ENCODE measurements at regions not wholly inside any gene's neighbourhood (a gene's known extent, or its start where the extent isn't known, plus 50 kb on each side); places are given as distances from the start of the nearest gene placed in this dataset.

DNA sequence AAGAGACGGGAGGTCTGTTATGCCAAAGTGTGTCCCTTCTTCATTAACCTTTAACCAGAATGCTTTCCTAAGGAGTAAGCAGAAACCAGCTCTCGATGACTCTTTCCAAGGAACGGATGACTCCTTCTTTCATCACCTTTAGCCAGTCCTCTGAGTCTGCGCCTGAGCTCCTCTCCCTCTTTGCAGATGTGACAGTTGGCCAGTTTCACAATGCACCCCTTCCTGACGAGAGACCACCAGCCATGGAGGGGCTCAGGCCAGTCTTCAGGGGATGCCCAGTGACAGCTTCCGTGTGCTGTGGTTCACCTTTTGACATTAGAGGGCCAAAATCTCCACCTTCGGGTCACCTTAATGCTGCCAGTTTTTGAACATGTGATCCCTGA lies 826.1 kb downstream of the TBC1D22A start:
- DNase-seq (ENCODE audit: low read depth in 4 of 4, low spot score in 2 of 4), result no peak

DNA sequence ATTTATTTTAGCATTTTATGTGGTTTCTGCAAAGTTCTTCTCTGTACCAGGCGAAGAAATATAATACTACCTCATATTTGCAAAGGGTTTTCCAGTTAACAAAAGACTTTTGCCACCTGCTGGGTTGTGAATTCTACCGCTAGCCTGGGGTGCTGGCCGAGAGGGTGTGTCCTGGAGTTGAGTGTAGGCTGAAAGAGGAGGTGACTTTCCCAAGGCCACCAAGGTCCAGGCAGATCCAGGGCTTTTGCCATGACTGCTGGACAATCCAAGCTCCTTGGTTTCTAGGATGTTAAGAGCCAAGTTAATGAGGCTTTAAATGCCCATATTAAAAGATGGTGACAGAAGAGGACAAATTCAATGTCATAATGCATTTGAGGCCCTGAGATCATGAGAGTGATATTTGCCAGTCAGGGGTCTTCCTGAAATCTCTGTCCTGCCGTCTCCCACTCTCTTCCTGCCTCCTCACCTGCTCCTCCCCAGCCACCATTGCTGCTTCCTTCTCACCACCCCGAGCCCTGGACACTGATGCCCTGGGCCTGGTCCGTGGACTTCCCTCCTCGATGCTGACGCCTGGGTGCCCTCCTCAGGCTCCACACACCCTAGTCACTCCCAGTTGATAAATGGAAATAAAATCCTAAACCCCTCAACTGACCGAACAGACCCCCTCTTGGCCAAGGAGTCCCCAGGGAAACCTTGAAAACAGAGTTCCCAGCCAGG lies 825.6 kb downstream of the TBC1D22A start:
- no peak for DNase-seq (ENCODE audit: low read depth in 4 of 4, low spot score in 2 of 4)

DNA sequence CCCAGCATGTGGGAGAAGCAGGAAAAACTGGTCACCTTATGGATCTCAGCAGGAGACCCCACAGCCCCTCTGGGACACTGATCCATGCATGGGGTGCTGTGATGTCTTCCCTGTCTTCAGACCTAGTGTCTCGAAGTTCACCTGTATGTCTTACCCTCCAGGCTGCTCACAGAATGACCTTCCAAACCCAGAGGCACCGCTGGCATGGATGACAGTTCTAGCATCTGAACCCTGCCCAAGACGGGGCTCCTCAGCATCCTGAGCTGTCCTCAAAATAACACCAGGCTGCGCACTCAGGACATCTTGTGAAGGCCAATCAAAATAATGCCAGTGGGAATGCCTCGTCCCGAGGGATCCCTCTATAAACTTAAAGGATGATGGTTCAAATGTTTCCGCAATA lies 824.9 kb downstream of the TBC1D22A start:
- no peak for DNase-seq (ENCODE audit: low read depth in 4 of 4, low spot score in 2 of 4)

DNA sequence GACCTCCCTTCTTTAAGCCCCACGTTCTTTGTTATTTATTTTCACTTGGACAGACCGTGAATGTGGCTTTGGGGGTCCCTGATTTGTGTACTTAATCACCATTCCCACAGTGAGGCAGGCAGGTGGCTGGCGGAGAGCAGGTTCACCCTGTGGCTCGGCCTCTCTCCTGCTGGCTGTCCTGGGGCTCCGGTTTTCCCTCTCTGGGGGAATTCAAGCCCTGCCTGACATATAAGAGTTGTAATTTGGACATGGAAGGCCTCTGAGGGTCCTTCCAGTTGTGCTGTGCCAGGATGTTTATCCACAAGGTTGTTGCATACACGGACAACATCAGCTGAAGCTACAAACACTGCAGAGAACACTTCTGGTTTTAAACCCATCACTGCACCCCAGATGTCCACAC lies 824.5 kb downstream of the TBC1D22A start:
- DNase-seq (ENCODE audit: low read depth in 4 of 4, low spot score in 2 of 4), result no peak

DNA sequence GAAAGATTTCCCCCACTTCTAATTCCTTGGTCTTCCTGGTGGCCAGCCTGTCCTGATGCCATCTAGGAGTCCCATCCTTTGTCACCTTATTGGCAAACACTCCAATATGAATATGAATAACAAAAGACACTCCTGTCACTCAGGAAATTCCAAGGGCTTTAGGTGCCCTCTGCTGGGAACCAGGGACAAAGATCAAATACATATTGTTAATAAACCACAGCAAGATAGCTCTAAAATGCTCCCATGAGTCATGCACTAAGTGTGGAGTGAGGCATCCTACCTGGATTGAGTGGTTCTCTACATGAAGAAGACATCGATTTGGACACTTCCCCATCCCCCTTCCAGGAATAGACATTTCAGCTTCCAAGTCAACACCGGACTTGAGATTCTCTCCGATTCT lies 823.6 kb downstream of the TBC1D22A start:
- no peak for DNase-seq (ENCODE audit: low read depth in 4 of 4, low spot score in 2 of 4)

DNA sequence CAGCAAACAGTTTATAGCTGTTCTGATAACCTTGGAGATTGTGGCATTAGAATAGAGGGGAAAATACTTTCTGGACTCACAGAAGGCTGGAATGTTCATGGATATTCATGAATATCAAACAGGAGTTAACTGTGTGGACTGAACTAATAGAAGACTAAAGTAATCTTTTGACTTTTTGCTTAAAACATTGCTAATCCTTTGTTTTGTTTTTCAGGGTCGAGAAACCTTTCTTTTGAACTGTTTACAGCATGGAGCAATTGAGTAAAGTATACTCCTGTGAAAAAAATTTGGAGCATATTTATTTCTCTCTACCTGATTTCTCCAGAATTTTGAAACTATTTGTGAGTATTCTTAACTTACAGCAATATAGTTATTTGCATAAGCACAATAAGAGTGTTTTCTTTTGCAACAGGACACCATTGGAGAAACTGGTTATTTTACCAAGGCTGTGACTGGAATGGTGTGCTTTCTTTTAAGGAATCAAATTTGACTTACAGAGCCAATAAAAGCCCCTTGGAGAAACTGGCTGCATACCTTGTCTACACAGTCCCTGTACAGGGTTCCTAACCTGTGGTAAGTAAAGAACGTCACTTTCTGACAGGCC lies 821.6 kb downstream of the TBC1D22A start:
- no peak for DNase-seq (ENCODE audit: low read depth in 4 of 4, low spot score in 2 of 4)

DNA sequence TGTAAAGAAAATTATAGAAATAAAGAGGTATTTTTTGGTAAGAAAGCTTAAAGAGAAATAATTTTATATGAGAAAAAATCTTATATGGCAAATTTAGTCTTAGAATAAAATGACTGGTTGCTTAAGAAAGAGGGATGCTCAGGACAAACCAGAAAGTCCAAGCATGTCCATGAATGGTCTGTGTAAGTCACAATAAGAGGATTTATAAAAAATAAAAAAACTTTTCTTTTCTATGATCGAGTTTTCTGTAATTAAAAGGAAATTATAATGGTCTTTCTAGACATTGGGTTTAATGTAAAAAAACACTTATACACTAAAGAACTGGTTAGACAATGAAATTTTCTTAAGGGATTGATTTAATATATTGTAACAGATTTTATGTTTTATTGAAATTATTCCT lies 819.6 kb downstream of the TBC1D22A start:
- DNase-seq (ENCODE audit: low read depth in 4 of 4, low spot score in 2 of 4), result no peak

DNA sequence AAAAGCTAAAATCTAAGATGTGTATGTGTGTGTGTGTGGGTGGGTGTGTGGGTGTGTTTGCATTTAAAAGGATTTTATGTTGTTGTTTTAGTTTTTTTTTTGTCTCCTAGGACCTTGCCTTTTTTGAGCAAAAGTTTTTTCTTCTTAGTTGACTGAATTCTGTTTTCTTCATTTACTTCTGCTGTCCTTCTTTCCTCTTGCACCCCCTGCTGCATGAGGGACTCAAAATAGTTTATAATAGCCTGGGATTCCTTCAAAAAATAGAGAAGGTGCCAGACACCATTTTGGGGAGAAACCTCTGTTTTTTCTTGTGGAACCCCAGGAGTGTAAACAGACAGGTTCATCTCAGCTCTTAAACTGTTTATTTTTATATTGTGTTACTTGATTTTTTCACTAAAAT lies 817.7 kb downstream of the TBC1D22A start:
- no peak for DNase-seq (ENCODE audit: low read depth in 4 of 4, low spot score in 2 of 4)

DNA sequence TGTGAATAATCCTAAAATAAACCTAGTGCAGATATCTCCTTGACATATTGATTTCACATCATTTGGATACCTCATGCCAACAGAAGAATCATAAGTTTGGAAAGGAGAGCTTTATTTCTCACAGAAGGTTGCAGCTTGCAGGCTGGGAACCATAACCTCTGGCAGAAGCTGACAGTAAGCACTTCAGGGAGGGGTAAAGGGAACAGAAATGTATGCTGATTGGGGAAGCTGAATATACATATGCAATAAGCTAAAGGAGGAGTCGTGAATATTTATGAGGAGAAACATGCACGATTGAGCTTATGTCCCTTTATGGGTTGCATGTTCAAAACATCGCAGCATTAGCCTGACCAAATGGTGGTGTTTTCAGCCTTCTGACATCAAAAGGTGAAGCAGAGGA lies 814.5 kb downstream of the TBC1D22A start:
- no peak for DNase-seq (ENCODE audit: low read depth in 4 of 4, low spot score in 2 of 4)

DNA sequence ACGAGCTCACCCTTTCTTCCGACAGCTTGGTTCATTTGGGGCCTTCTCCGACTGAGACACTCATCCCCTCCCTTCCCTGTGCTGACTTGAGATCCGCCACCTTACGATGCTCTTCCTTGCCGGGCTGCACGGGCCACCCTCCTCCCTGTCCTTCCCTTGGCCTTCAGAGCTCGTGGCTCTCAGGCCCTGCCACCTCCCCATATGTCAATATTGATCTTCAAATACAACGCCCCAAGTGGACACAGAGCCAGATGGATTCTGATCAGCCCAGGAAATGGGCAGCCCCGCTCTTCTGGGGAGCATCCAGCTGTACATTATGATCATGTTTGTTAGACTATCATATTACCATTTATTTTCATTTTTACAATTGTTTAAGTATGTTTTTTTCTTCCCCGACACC lies 812.8 kb downstream of the TBC1D22A start:
- DNase-seq (ENCODE audit: low read depth in 4 of 4, low spot score in 2 of 4), result no peak

DNA sequence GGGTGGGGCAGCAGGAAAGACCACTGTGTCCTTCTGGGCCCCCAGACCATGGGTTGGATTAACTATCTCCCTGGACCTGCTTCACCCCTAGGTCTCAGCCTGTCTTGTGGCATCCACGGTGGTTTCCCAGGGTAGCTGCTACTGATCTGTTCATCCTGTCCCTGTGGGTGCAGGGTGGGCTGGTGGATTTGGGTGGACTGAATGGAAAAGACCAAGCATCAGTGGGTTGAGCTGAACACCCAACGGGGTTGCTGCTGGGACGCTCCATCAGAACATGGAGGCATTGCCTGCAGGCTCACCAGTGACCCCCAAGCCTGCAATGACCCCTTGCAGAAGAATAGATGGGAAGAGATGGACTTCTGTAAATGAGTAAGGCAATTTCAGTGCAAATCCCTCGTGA lies 812.1 kb downstream of the TBC1D22A start:
- no peak for DNase-seq (ENCODE audit: low read depth in 4 of 4, low spot score in 2 of 4)

DNA sequence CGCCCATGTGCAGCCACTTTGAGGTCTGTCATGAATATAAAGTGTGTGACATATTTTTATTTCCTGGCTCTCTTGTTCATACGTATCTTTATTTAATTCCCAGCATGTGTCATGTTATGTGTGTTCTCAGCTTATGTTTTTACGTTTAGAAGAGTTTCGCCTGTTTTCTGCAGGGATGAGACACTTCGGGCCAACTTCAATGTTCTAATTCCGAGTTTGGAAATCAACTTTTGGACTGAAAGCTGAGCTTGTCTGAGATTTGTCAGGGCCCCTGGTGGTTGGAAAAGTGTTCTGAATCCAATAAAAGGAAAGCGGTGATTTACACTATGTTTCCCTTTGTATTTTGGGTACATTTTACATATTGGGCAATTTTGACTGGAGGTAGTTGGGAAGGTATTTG lies 810.7 kb downstream of the TBC1D22A start:
- no peak for DNase-seq (ENCODE audit: low read depth in 4 of 4, low spot score in 2 of 4)

DNA sequence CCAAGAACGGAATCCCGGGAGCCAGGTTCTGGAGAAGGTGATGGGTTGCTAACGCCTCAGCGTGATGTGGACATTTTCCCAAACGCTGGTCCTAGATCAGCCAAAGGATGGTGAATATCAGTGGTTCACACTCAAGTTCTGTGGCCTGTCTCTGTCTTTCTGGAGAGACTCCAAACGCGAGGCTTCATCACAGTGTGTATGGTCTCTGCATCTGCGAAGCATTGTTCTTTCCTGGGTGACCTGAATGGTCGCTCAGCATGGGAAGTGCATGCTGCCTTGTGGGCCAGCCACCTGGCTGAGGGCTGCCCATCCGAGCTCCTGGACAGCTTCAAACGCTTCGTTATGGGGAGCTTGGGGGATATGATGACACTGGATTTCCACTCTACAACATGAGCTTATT lies 810.0 kb downstream of the TBC1D22A start:
- no peak for DNase-seq (ENCODE audit: low read depth in 4 of 4, low spot score in 2 of 4)

DNA sequence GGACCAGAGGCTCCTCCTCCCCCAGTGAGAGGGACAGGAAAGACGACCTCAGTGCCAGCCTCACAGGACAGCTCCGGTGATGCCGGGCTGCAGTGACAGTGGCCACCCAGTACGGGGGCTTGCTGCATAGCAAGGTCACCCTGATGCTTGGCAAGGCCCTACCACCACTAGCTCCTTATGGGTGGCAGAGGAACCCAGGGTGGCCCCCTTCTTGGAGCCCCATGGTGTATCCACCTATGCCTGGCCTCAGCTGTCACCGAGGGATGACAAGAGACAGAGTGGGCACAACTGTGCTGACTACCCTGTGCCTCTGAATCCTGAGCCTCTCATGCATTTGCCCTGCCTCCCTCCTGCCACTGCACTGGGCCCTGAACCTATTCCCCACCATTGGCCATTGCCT lies 809.2 kb downstream of the TBC1D22A start:
- no peak for DNase-seq (ENCODE audit: low read depth in 4 of 4, low spot score in 2 of 4)

DNA sequence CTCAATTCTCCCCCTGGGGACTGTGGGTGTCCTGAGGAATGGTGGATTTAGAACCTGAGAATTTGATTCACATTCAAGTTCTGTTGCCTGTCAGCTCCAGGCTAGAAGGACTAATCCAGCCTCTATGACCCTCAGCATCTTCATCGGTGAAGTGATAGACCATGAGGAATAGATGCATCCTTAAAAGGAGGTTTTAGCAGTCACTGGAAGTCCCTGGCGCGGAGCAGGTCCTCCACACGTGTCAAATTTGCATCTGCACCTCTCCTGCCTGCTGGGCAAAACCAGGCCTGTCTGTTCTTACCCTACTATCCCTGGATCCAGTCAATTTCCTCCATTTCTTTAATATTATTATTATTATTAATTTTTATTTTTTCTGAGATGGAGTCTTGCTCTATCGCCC lies 808.4 kb downstream of the TBC1D22A start:
- no peak for DNase-seq (ENCODE audit: low read depth in 4 of 4, low spot score in 2 of 4)

DNA sequence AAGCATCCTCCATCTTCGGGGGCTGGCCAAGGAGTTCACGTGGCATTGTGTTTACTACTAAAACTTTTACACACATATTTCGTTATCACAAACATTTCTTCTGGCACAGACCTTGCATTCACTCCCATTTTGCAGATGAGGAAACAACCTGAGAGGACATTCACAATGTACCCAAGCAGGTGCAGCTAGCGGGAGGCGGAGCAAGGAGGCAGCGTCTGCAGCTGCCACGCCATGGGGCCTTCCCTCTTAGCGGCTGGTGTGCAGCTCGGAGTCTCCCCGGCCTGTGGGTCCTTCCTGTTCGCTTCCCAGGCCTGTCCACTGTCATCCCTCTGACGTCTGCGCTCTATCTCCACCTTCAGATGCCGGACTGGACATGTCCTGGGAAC lies 807.8 kb downstream of the TBC1D22A start:
- DNase-seq (ENCODE audit: low read depth in 4 of 4, low spot score in 2 of 4), result no peak

DNA sequence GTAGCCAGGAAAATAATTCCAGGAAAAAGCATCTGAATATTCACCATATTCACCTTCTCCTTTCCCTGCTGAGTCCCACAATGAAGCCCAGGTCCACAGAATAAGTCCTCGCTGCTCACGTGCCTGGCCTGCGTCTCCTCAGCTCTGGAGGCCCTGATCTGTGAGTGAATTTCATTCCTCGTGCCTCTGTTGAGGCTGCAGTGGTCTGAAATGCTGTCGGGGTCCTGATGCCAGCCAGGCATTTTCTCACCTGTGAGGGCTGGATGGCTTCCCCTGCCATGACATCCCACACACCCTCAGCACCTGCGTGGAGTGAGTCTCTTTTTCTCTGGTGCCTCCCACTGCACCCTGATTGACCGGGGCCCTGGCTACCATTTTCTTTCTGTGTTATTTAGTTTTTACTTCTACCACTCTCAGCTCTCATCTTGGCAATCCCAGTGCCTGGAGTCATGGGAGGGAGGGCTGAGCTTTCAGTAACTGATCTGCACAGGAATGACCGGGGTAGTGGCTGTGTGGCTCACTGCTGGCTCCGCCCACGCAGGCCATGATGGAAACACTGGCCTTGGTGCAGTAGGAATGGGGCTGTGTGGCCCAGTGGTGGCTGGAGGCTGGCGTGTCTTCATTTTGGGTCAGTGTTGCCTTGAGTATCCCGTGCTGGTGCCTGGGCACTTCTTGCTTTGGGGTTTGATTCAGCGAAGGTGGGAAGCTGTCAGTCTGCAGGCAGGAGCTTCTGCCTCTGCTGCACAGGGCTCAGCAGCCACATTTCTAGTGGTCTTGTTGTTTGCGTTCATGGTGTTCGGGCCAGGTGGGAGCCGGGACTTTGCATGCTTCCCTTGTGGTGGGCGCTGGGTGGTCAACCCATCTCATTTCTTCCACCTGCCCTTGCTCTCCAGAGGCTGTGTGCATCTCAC lies 807.2 kb downstream of the TBC1D22A start:
- no peak for DNase-seq (ENCODE audit: low read depth in 4 of 4, low spot score in 2 of 4)

DNA sequence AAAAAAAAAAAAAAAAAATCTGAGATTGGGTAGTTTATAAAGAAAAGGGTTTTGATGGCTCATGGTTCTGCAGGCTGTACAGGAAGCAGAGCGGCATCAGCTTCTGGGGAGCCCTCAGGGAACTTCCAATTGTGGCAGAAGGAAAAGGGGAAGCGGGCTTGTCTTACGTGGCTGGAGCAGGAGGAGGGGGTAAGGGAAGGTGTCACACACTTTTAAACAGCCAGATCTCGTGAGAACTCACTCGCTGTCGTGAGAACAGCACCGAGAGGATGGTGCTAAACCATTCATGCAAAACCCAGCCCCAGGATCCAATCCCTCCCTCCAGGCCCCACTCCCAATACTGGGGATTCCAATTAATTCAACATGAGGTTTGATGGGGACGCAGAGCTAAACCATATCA lies 806.2 kb downstream of the TBC1D22A start:
- DNase-seq (ENCODE audit: low read depth in 4 of 4, low spot score in 2 of 4), result no peak

DNA sequence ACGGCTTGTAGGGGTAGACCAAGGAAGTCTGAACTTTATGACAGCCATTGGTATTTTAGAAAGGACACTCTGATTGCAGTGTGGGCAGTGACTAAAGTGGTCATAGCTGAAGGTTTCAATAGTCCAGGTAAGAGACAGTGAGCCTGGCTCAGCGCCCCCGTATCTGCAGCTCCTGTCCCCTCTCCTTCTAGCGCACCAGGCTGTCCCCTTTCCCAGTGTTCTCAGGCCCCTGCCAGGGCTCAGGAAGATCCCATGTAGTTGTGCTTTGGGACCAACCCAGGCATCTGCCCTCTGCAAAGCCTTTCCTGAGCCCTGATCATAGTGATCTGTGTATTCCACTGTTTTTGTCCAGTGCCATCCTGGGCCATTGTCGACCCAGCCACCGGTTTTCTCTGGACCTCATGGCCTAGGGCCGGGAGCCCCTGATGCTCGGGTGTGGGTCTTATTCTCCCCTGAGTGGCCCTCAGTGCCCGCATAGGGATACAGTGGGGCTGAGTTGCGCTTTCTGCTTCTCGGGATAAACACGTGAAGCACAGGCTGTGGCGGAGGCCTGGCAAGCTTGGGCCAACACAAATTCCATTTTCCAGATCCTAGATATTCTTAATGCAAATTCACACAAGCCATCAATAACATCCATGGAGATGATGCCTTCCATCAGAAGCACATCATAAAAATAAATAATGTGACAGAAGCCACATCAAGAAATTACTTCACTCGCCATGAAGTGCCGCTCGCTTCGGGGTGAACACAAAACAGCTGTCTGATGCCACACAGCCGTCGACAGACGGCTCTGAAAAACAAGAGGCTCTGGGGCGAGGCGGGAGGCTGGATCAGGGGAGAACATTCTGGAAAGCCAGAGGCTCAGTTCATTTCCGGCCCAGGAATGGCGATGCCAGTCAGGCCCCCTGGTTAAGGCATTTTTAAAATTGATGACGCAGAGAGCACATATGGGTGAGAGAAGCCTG lies 805.0 kb downstream of the TBC1D22A start:
- DNase-seq (ENCODE audit: low read depth in 4 of 4, low spot score in 2 of 4), result no peak

DNA sequence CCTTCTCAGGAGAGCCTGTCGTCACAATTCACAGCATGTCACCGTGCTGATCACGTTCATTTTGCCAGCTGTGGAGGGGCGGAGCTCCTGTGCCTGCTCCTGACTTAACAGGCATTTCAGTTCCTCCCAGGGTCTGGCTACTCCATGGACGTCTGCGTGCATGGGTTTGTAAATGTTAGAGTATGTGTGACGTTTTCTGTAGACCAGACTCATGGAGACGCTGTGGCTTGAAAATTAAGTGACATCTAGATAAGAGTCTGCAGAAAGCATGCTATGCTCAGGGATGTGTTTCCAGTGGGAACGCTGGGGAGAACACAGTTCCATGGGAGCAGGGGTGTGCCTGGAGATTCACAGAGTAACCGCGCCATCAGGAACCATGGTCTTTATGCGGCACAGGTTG lies 804.0 kb downstream of the TBC1D22A start:
- no peak for DNase-seq (ENCODE audit: low read depth in 4 of 4, low spot score in 2 of 4)

DNA sequence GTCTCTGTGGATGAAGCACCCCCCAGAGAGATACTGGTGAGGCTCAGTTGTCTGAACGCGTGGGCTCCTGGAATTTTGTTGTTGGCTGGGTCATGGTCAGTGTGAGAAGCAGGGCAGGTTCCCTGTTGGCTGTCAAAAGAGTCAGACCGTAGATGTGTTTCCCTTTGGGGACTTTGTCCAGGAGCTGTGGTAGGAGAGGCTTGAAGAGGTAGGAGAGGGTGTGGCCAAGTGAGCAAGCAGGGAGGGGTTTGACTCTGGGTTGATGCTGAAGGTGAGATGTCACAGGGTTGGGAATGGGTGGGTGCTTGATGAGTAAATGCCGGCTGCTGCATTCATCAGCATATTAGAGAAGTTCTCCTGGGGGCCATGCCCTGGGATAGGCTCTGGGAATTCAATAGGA lies 803.2 kb downstream of the TBC1D22A start:
- no peak for DNase-seq (ENCODE audit: low read depth in 4 of 4, low spot score in 2 of 4)

Data from left renal cortex interstitium (tissue), 4 donors.